Brain pericyte (primary cell): ENCODE measurements at regions not wholly inside any gene's neighbourhood (a gene's known extent, or its start where the extent isn't known, plus 50 kb on each side); places are given as distances from the start of the nearest gene placed in this dataset.

Experiments used
- DNase-seq: peaks from one replicate; pipeline ENCODE4 v3.0.0-alpha.2; 2012; ENCODE audit warnings: low read depth, low spot score

- DNase-seq = no peak
Measured at GRCh38 chr2:200253639-200254038, 52.9 kb upstream of the SPATS2L start.

GRCh38 chr2:200254773-200255172 lies 51.7 kb upstream of the SPATS2L start:
- DNase-seq = no peak

- DNase-seq = no peak
Measured at GRCh38 chr2:200255549-200255948, 50.9 kb upstream of the SPATS2L start.
